Pancreas (tissue), 10 donors: ENCODE measurements at regions not wholly inside any gene's neighbourhood (a gene's known extent, or its start where the extent isn't known, plus 50 kb on each side); places are given as distances from the start of the nearest gene placed in this dataset.
"Not testable (repeated sequence)": the region's sequence is repeated elsewhere in the genome, so short reads cannot be mapped to it uniquely, and the experiment has no call there.

Experiments
- ATAC-seq, 4 donors: fragments of 200-7000 bp; cut with Tn5 transposase; one replicate each; pipeline versions ENCODE4 v1.8.0 to v1.9.1; 2020; ENCODE audit warnings: mild to moderate bottlenecking in 4 of 4, moderate library complexity in 4 of 4
- DNase-seq, 6 donors: peaks; one replicate each; pipeline ENCODE4 v3.0.0-alpha.2; 2020
- FAIRE-seq: peaks from 2 replicates; lab custom pipeline; 2012; peaks lifted over from hg19 to GRCh38; lab: Jason Lieb, UNC
- H3K27ac ChIP-seq, 4 donors: fragments of 200-600 bp; sonication (generic); 1 replicate in 3 of 4; 2 replicates in 1 of 4; pipeline versions ENCODE4 v1.5.0 to v1.8.0; 2020
- H3K27me3 ChIP-seq, 4 donors: fragments of 200-600 bp; one replicate each; pipeline ENCODE4 v1.8.0; 2021
- H3K36me3 ChIP-seq, 3 donors: fragments of 200-600 bp; sonication (generic) in 1 of 3; one replicate each; pipeline versions ENCODE4 v1.5.0 to v1.8.0; 2020 to 2021
- H3K4me1 ChIP-seq, 3 donors: fragments of 200-600 bp; one replicate each; pipeline ENCODE4 v1.8.0; 2021
- H3K4me3 ChIP-seq, 4 donors: fragments of 200-600 bp; sonication (generic) in 2 of 4; one replicate each; pipeline versions ENCODE4 v1.5.0 to v1.8.0; 2020 to 2021
- H3K9me3 ChIP-seq, 4 donors: fragments of 200-600 bp; one replicate each; pipeline ENCODE4 v1.8.0; 2021
- CTCF ChIP-seq, 4 donors: fragments of 200-600 bp; sonication (generic) in 3 of 4; IDR thresholded peaks; one replicate each; pipeline versions ENCODE4 v1.5.0 to v1.8.0; 2021; ENCODE audit warnings: antibody characterized with exemption in 4 of 4
- WGBS, 2 donors: extraction: QIAGEN DNeasy Blood & Tissue Kit; methylation state at CpG; one replicate each; pipeline ENCODE4 v1.1.7; 2013; 5-methylcytosine and 5-hydroxymethylcytosine counted together
- intact Hi-C, 3 donors: fragments of 100-400 bp; cut with DNase I; formaldehyde crosslinking; loops; one replicate each; pipeline versions ENCODE4 v1.11.1 to v1.14.2; 2022
- donor health status: healthy with polysubstance abuse.
- donor health status: DM: no; HTN: no; CAD: no; lungs with moderate emphysema.
- donor health status: DM: no; HTN: no; CAD: no.
- donor health status: control.
- donor health status: control.
- donor health status: Bipolar disorder and iron deficiency.
- donor health status: DM: yes; HTN: yes; CAD: no.
- donor health status: DM: no; HTN: no; CAD: no.
- donor health status: DM: no; HTN: no; CAD: no.
- donor health status: DM: yes; HTN: yes; CAD: no.

DNA sequence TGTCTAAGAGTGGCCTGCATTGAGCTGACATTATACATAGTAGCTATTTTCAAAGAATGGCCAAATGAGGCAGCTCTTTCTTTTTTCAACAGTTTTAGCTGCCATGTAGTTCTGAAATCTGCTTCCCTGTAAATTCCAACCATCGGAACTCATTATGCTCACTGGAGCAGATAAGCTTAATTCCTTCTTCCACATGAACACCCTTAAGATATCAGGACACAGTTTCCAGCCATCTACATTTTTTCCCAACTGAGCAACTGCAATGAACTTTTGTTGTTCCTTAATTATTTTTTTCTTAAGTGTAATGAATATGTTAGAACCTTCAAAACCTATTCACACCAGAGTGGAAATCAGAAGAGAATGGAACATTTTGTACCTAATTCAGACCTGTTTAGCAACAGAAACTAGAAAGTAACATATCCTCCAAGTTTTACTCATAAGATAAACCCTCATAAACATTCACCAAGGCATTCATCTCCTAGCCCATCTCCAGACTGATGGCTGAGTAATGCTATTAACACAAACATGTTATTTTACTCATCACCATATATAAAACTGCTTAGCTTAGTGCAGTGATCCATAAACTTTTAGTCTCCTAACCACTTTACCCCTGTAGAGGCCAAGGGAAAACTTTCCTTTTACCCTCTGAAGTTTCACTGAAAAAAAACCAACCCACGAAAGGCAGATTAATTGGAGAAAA lies 296.1 kb upstream of the SYT1 start:
- ATAC-seq (no peak), FAIRE-seq (no peak), DNase-seq (no peak)
- H3K9me3 ChIP-seq: no peaks in the 10 kb centered on the region
- TF ChIP-seq CTCF (IDR thresholded peaks at IDR 0.05): no peak
- no peaks in the 10 kb centered on the region for H3K4me1 ChIP-seq
- H3K36me3 ChIP-seq: no peaks in the 10 kb centered on the region
- 61 to 72% methylated on average over 2 of the region's 2 CpGs for WGBS, 2 donors
- no peak overlapping the region for H3K4me3 ChIP-seq
- no peak overlapping the region for H3K27ac ChIP-seq
- H3K27me3 ChIP-seq: no peaks in the 10 kb centered on the region
- intact Hi-C loops: no loop called here

DNA sequence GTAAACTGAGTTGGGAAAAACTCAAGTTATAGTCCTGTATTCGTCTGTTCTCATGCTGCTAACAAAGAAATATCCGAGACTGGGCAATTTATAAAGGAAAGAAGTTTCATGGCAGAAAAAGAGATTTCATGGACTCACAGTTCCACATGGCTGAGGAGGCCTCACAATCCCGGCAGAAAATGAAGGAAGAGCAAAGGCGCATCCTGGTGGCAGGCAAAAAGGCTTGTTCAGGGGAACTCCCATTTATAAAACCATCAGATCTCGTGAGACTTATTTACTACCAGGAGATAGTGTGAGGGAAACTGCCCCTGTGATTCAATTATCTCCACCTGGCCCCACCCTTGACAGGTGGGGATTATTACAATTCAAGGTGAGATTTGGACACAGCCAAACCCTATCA lies 292.6 kb upstream of the SYT1 start:
- no peak for DNase-seq

DNA sequence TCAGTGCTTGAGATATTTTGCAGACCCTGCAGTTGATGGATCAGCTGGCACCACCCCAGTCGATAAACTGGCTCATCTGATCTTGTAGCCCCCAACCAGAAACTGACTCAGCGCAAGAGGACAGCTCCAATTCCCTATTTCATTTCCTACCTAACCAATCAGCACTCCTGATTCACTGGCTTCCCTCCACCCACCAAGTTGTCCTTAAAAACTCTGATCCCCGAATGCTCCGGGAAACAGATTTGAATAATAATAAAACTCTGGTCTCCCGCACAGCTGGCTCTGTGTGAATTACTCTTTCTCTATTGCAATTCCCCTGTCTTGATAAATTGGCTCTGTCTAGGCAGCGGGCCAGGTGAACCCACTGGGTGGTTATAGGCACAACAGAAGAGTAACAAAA lies 289.4 kb upstream of the SYT1 start:
- H3K27me3 ChIP-seq, FAIRE-seq, H3K9me3 ChIP-seq, H3K27ac ChIP-seq, H3K4me3 ChIP-seq, ATAC-seq, H3K36me3 ChIP-seq, intact Hi-C loops, DNase-seq, H3K4me1 ChIP-seq: not testable (repeated sequence)
- WGBS, 2 donors: 78 to 88% methylated on average over 6 of the region's 6 CpGs

More for the DNA sequence above, 292.6 kb upstream of the SYT1 start:
- no peak for ATAC-seq
- intact Hi-C loops: no loop called here
- H3K4me3 ChIP-seq: no peak overlapping the region
- H3K4me1 ChIP-seq: no peaks in the 10 kb centered on the region
- no peaks in the 10 kb centered on the region for H3K9me3 ChIP-seq
- H3K27me3 ChIP-seq: no peaks in the 10 kb centered on the region
- TF ChIP-seq CTCF (IDR thresholded peaks at IDR 0.05): no peak
- 59 to 60% methylated on average over 5 of the region's 5 CpGs for WGBS, 2 donors
- no peak overlapping the region for H3K27ac ChIP-seq
- FAIRE-seq: no peak
- no peaks in the 10 kb centered on the region for H3K36me3 ChIP-seq

DNA sequence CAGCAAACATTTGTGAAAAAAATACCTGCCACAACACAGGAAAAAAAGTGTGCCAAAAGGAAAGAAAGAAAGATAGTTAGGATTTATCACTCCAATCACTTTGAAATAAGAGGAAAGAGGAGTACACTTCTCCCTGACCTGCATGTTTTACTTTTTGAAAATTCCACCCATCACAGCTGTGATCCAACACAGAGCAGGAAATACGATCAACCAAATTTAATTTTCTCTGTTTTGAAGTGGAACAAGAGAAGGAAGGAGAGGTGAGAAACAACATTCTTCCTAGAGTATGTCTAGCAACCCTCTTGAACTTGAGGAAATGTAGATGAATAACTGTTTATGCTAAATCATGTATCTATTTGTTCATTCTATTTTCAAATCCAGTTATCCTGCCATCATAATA lies 284.7 kb upstream of the SYT1 start:
- WGBS, 2 donors: 58 to 67% methylated on average over 1 of the region's 1 CpG
- intact Hi-C loops: no loop called here
- no peaks in the 10 kb centered on the region for H3K36me3 ChIP-seq
- ATAC-seq (no peak), DNase-seq (no peak), FAIRE-seq (no peak)
- H3K27me3 ChIP-seq: no peaks in the 10 kb centered on the region
- no peak for TF ChIP-seq CTCF (IDR thresholded peaks at IDR 0.05)
- H3K4me3 ChIP-seq: no peak overlapping the region
- no peaks in the 10 kb centered on the region for H3K4me1 ChIP-seq
- no peak overlapping the region for H3K27ac ChIP-seq
- no peaks in the 10 kb centered on the region for H3K9me3 ChIP-seq

DNA sequence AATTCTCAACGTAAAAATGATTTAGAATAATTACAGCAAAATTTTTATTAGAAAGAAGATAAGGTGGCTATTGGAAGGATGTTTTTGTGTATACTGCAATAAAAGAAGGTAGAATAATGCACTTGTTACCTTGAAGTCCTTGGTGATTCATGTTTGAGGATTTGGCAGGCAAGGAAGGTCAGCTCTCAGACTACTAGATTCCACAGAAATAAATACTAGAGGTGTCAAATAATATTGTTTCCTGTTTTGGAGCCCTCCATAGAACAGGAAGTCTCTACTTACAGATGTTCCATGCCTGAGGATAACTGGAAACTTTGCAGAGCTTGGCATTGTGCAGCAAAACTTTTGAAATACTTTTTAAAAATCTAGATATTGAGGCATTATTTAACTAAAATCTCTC lies 284.3 kb upstream of the SYT1 start:
- WGBS, 2 donors: 40 to 42% methylated on average over 1 of the region's 1 CpG
- H3K9me3 ChIP-seq: no peaks in the 10 kb centered on the region
- intact Hi-C loops: no loop called here
- FAIRE-seq (no peak), DNase-seq (no peak), ATAC-seq (no peak)
- no peaks in the 10 kb centered on the region for H3K4me1 ChIP-seq
- no peak for TF ChIP-seq CTCF (IDR thresholded peaks at IDR 0.05)
- no peak overlapping the region for H3K27ac ChIP-seq
- H3K27me3 ChIP-seq: no peaks in the 10 kb centered on the region
- no peak overlapping the region for H3K4me3 ChIP-seq
- no peaks in the 10 kb centered on the region for H3K36me3 ChIP-seq
